HTR-8/SVneo (cell line): ENCODE measurements at regions not wholly inside any gene's neighbourhood (a gene's known extent, or its start where the extent isn't known, plus 50 kb on each side); places are given as distances from the start of the nearest gene placed in this dataset.

Experiments used
- DNase-seq: peaks from one replicate; pipeline ENCODE4 v3.0.0; 2011; ENCODE audit warnings: low spot score, mixed read lengths; ENCODE audit not compliant: insufficient read length
- FAIRE-seq: peaks from 2 replicates; lab custom pipeline; 2011; peaks lifted over from hg19 to GRCh38; lab: Jason Lieb, UNC

- DNase-seq (no peak), FAIRE-seq (no peak)
Observed at GRCh38 chr6:166778046-166778445, 151.0 kb upstream of the RPS6KA2 start.

- DNase-seq, result no peak
- no peak for FAIRE-seq
Observed at GRCh38 chr6:166777096-166777630, 150.1 kb upstream of the RPS6KA2 start.

- no peak for DNase-seq
- FAIRE-seq, result no peak
Observed at GRCh38 chr6:166776571-166776970, 149.5 kb upstream of the RPS6KA2 start.

- no peak for FAIRE-seq
- DNase-seq, result no peak
Observed at GRCh38 chr6:166775923-166776220, 148.8 kb upstream of the RPS6KA2 start.

- peak; percentile 62 for DNase-seq
- no peak for FAIRE-seq
Observed at GRCh38 chr6:166775180-166775922, 148.3 kb upstream of the RPS6KA2 start.

GRCh38 chr6:166774770-166775169 is 147.7 kb upstream of the RPS6KA2 start:
- FAIRE-seq, result no peak

GRCh38 chr6:166774292-166774691 is 147.2 kb upstream of the RPS6KA2 start:
- no peak for FAIRE-seq

More at GRCh38 chr6:166774770-166775169, 147.7 kb upstream of the RPS6KA2 start:
- no peak for DNase-seq

GRCh38 chr6:166772518-166772917 is 145.5 kb upstream of the RPS6KA2 start:
- no peak for DNase-seq
- FAIRE-seq, result no peak

More at GRCh38 chr6:166774292-166774691, 147.2 kb upstream of the RPS6KA2 start:
- no peak for DNase-seq

- FAIRE-seq, result no peak
- DNase-seq, result no peak
Observed at GRCh38 chr6:166771701-166772100, 144.7 kb upstream of the RPS6KA2 start.

GRCh38 chr6:166770216-166771116 is 143.4 kb upstream of the RPS6KA2 start:
- FAIRE-seq (no peak), DNase-seq (no peak)

GRCh38 chr6:166769648-166770047 is 142.6 kb upstream of the RPS6KA2 start:
- FAIRE-seq, result no peak
- DNase-seq, result no peak

- DNase-seq (no peak), FAIRE-seq (no peak)
Observed at GRCh38 chr6:166768761-166769160, 141.7 kb upstream of the RPS6KA2 start.

GRCh38 chr6:166767230-166767629 is 140.2 kb upstream of the RPS6KA2 start:
- no peak for FAIRE-seq
- DNase-seq, result no peak

- no peak for DNase-seq
- no peak for FAIRE-seq
Observed at GRCh38 chr6:166766769-166767168, 139.7 kb upstream of the RPS6KA2 start.

GRCh38 chr6:166765234-166765541 is 138.1 kb upstream of the RPS6KA2 start:
- DNase-seq (no peak), FAIRE-seq (no peak)

GRCh38 chr6:166764473-166765233 is 137.6 kb upstream of the RPS6KA2 start:
- DNase-seq (no peak), FAIRE-seq (peak; percentile 48)

GRCh38 chr6:166763606-166764472 is 136.8 kb upstream of the RPS6KA2 start:
- DNase-seq (no peak), FAIRE-seq (no peak)

- FAIRE-seq (no peak), DNase-seq (no peak)
Observed at GRCh38 chr6:166761801-166762200, 134.8 kb upstream of the RPS6KA2 start.

- no peak for FAIRE-seq
- DNase-seq, result no peak
Observed at GRCh38 chr6:166760288-166760687, 133.2 kb upstream of the RPS6KA2 start.
